Breast epithelium (tissue), 4 donors: ENCODE measurements at regions not wholly inside any gene's neighbourhood (a gene's known extent, or its start where the extent isn't known, plus 50 kb on each side); places are given as distances from the start of the nearest gene placed in this dataset.
"Not testable (repeated sequence)": the region's sequence is repeated elsewhere in the genome, so short reads cannot be mapped to it uniquely, and the experiment has no call there.

Experiments
- DNase-seq, 2 donors: peaks; one replicate each; pipeline ENCODE4 v3.0.0-alpha.2; 2019; ENCODE audit warnings: low spot score in 2 of 2
- H3K27ac ChIP-seq, 2 donors: fragments of 200-600 bp; sonication (generic) in 1 of 2; one replicate each; pipeline ENCODE4 v1.5.1; 2016 to 2019; ENCODE audit warnings: mild to moderate bottlenecking in 1 of 2
- H3K27me3 ChIP-seq, 2 donors: fragments of 200-600 bp; sonication (generic) in 1 of 2; one replicate each; pipeline versions ENCODE4 v1.5.1 to v1.6.0; 2017 to 2019; ENCODE audit warnings: control low read depth in 1 of 2, mild to moderate bottlenecking in 1 of 2
- H3K36me3 ChIP-seq: fragments of 200-600 bp; one replicate; pipeline ENCODE4 v1.5.1; 2019
- H3K4me1 ChIP-seq, 2 donors: fragments of 200-600 bp; sonication (generic); one replicate each; pipeline ENCODE4 v1.5.1; 2016 to 2019; ENCODE audit warnings: control low read depth in 1 of 2
- H3K4me3 ChIP-seq, 3 donors: fragments of 200-600 bp; sonication (generic); 1 replicate in 2 of 3; 2 replicates in 1 of 3; pipeline ENCODE4 v1.5.1; 2016 to 2019; ENCODE audit warnings: mild to moderate bottlenecking in 3 of 3, moderate library complexity in 2 of 3
- H3K9me3 ChIP-seq, 2 donors: fragments of 200-600 bp; sonication (generic) in 1 of 2; one replicate each; pipeline ENCODE4 v1.5.1; 2016 to 2019; ENCODE audit warnings: control low read depth in 1 of 2
- POLR2A ChIP-seq: fragments of 450-650 bp; IDR thresholded peaks from one replicate; pipeline ENCODE4 v1.6.1; 2016; ENCODE audit warnings: antibody characterized with exemption, mild to moderate bottlenecking, moderate library complexity
- POLR2AphosphoS5 ChIP-seq, 3 donors: sonication (generic); formaldehyde crosslinking; IDR thresholded peaks; one replicate each; pipeline ENCODE4 v1.6.1; 2017; ENCODE audit warnings: antibody characterized with exemption in 3 of 3
- intact Hi-C: fragments of 100-400 bp; cut with DNase I; formaldehyde crosslinking; loops from one replicate; pipeline ENCODE4 v1.15.1; 2023; ENCODE audit warnings: low total_unique reads
- TF ChIP-seq, protein P1 (sequence below), 3 donors: fragments of 450-650 bp; IDR thresholded peaks; one replicate each; pipeline ENCODE4 v1.5.1; 2016 to 2017; ENCODE audit warnings: antibody characterized with exemption in 3 of 3, mild to moderate bottlenecking in 3 of 3, moderate library complexity in 3 of 3

GRCh38 chr4:186840771-186841301 is 117.2 kb upstream of the FAT1 start:
- H3K36me3 ChIP-seq = no peaks in the 10 kb centered on the region
- intact Hi-C loops = no loop called here
- H3K4me1 ChIP-seq = no peaks in the 10 kb centered on the region
- H3K27ac ChIP-seq = peak overlapping the region; percentile 40 to 92
- H3K27me3 ChIP-seq = no peaks in the 10 kb centered on the region
- no peak for DNase-seq
- peak overlapping the region; percentile 40 to 66 (median 49) for H3K4me3 ChIP-seq
- peak in 1 of 3 donors; percentile 11 for TF ChIP-seq POLR2AphosphoS5 (IDR thresholded peaks at IDR 0.05)
- TF ChIP-seq, protein P1, sequence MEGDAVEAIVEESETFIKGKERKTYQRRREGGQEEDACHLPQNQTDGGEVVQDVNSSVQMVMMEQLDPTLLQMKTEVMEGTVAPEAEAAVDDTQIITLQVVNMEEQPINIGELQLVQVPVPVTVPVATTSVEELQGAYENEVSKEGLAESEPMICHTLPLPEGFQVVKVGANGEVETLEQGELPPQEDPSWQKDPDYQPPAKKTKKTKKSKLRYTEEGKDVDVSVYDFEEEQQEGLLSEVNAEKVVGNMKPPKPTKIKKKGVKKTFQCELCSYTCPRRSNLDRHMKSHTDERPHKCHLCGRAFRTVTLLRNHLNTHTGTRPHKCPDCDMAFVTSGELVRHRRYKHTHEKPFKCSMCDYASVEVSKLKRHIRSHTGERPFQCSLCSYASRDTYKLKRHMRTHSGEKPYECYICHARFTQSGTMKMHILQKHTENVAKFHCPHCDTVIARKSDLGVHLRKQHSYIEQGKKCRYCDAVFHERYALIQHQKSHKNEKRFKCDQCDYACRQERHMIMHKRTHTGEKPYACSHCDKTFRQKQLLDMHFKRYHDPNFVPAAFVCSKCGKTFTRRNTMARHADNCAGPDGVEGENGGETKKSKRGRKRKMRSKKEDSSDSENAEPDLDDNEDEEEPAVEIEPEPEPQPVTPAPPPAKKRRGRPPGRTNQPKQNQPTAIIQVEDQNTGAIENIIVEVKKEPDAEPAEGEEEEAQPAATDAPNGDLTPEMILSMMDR (IDR thresholded peaks at IDR 0.05) = no peak
- H3K9me3 ChIP-seq = no peaks in the 10 kb centered on the region

DNA sequence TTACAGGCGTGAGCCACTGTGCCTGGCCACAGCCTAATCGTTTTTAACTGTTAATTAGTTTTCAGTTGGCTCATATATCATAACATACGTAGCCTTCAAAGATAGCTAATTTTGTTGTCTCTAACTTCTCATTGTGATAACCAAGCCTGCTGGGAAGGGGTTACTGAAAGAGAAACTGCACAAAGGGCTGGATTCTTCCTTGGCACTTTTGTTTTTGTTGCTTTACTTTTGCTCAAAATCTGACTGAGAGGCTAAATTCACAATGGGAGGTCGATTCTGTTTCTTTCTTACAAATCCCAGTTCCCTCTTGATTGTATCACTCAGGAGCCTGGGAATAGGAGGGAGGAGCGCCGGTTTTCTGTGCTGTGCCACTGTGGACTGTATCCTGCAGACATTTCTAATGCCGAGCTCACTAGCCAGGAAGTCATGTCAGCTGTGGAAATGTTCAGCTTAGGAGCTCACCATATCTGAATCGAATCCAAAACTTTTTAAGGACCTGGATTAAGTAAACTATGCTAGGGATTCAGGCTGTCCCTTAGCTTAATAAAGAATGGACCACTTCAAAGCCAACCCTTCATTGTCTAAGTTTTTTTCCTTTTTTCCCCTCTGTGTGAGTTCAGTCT is 120.5 kb upstream of the FAT1 start:
- TF ChIP-seq, protein P1 (IDR thresholded peaks at IDR 0.05) = no peak
- TF ChIP-seq POLR2AphosphoS5 (IDR thresholded peaks at IDR 0.05) (no peak), POLR2A (no peak)
- intact Hi-C loops = no loop called here
- Histone ChIP-seq H3K36me3 (no peaks in the 10 kb centered on the region), H3K4me1 (no peaks in the 10 kb centered on the region), H3K27ac (peak overlapping the region; percentile 74 to 83), H3K9me3 (no peaks in the 10 kb centered on the region), H3K4me3 (peak overlapping the region; percentile 19 to 36 (median 36)), H3K27me3 (no peaks in the 10 kb centered on the region)
- no peak for DNase-seq

DNA sequence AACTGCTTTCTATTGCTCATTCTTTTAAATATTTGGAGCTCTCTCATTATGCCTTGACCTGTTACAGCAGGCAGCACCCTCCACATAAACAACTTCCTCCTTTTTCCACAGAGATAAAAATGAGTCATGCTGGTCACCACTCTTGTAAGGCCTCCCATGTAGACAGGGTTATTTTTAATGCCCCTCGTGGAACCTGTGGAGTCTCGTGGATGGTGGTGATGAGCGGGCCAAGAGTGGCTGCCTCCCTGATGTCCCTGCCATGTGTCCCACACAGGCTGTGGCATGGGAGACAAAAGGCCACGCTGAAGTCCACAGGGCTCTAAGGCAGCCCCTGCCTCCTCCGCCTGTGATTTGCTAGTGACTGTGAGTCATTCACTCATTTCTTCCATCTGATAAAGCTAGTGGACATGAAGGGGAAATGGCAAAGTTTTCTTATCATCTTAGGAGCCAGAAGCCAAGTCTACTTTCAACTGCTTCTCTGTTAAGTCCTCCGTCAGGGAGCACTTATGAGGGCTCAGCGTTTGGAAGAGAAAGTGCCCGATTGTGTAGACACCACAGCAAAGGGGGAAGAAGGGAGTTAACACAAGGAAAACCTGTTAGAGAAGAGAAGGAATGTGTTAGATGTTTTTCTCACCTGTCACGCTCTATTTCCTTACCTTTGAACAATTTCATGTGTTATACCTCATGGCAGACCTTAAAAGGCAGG is 121.6 kb upstream of the FAT1 start:
- TF ChIP-seq POLR2A (no peak), POLR2AphosphoS5 (IDR thresholded peaks at IDR 0.05) (peak in 1 of 3 donors; percentile 31)
- TF ChIP-seq, protein P1 (IDR thresholded peaks at IDR 0.05) = no peak
- intact Hi-C loops = no loop called here
- peak overlapping the region; percentile 83 to 85 for H3K27ac ChIP-seq

GRCh38 chr4:186846426-186846825 is 122.8 kb upstream of the FAT1 start:
- DNase-seq = no peak
- intact Hi-C loops = no loop called here
- Histone ChIP-seq H3K4me1 (no peaks in the 10 kb centered on the region), H3K4me3 (no peak overlapping the region), H3K36me3 (no peaks in the 10 kb centered on the region), H3K27ac (no peak overlapping the region), H3K27me3 (no peaks in the 10 kb centered on the region), H3K9me3 (peaks cover 0 to 18% of the 10 kb centered on the region in 2 donors)
- TF ChIP-seq POLR2A (no peak), POLR2AphosphoS5 (IDR thresholded peaks at IDR 0.05) (no peak)
- TF ChIP-seq, protein P1 (IDR thresholded peaks at IDR 0.05) = no peak

More for the DNA sequence above, 121.6 kb upstream of the FAT1 start:
- H3K27me3 ChIP-seq = no peaks in the 10 kb centered on the region
- H3K4me1 ChIP-seq = no peaks in the 10 kb centered on the region
- H3K36me3 ChIP-seq = no peaks in the 10 kb centered on the region
- H3K4me3 ChIP-seq = no peak overlapping the region
- DNase-seq = no peak
- peaks cover 0 to 6% of the 10 kb centered on the region in 2 donors for H3K9me3 ChIP-seq

GRCh38 chr4:186847429-186848131 is 123.9 kb upstream of the FAT1 start:
- intact Hi-C loops, H3K4me1 ChIP-seq, H3K4me3 ChIP-seq, DNase-seq, H3K36me3 ChIP-seq, H3K27me3 ChIP-seq, H3K27ac ChIP-seq: not testable (repeated sequence)
- peaks cover 0 to 18% of the 10 kb centered on the region in 2 donors for H3K9me3 ChIP-seq
